ENCODE measurements at regions not wholly inside any gene's neighbourhood (a gene's known extent, or its start where the extent isn't known, plus 50 kb on each side); places are given as distances from the start of the nearest gene placed in this dataset.

- Histone ChIP-seq H3K9ac (ENCODE audit: low read depth in 1 of 2, low read length in 2 of 2) (no peak overlapping the region), H3K27me3 (ENCODE audit: control insufficient read depth in 4 of 4, insufficient read depth in 4 of 4, low read length in 3 of 4) (no peaks in the 10 kb centered on the region), H3K9me3 (ENCODE audit: control insufficient read depth in 4 of 4, low read length in 3 of 4) (no peaks in the 10 kb centered on the region), H3K27ac (ENCODE audit: low read depth in 1 of 2, low read length in 2 of 2) (no peak overlapping the region), H3K4me1 (ENCODE audit: control insufficient read depth in 4 of 4, insufficient read depth in 4 of 4, low read length in 3 of 4) (no peaks in the 10 kb centered on the region), H3K4me3 (ENCODE audit: low read depth in 1 of 3, low read length in 3 of 3) (no peak overlapping the region), H3K36me3 (ENCODE audit: control insufficient read depth in 4 of 4, insufficient read depth in 3 of 4, low read depth in 1 of 4, low read length in 3 of 4) (no peaks in the 10 kb centered on the region)
- TF ChIP-seq FOXA1 (IDR thresholded peaks at IDR 0.05) (no peak), RXRA (IDR thresholded peaks at IDR 0.05) (no peak), CTCF (IDR thresholded peaks at IDR 0.05; ENCODE audit: low read depth, low read length, missing input control) (no peak)
- 71% methylated on average over 2 of the region's 2 CpGs for WGBS
- no peak for DNase-seq (ENCODE audit: low spot score)
Measured at GRCh38 chr7:81296726-81297125, 377.9 kb upstream of the SEMA3C start.

GRCh38 chr7:81294897-81295515 is 376.2 kb upstream of the SEMA3C start:
- WGBS = 92% methylated on average over 12 of the region's 12 CpGs
- DNase-seq (ENCODE audit: low spot score) = no peak
- Histone ChIP-seq H3K4me1 (ENCODE audit: control insufficient read depth in 4 of 4, insufficient read depth in 4 of 4, low read length in 3 of 4) (no peaks in the 10 kb centered on the region), H3K36me3 (ENCODE audit: control insufficient read depth in 4 of 4, insufficient read depth in 3 of 4, low read depth in 1 of 4, low read length in 3 of 4) (no peaks in the 10 kb centered on the region), H3K27ac (ENCODE audit: low read depth in 1 of 2, low read length in 2 of 2) (no peak overlapping the region), H3K27me3 (ENCODE audit: control insufficient read depth in 4 of 4, insufficient read depth in 4 of 4, low read length in 3 of 4) (no peaks in the 10 kb centered on the region), H3K4me3 (ENCODE audit: low read depth in 1 of 3, low read length in 3 of 3) (no peak overlapping the region), H3K9ac (ENCODE audit: low read depth in 1 of 2, low read length in 2 of 2) (no peak overlapping the region), H3K9me3 (ENCODE audit: control insufficient read depth in 4 of 4, low read length in 3 of 4) (no peaks in the 10 kb centered on the region)
- no peak for TF ChIP-seq NR2F2 (IDR thresholded peaks at IDR 0.05)
- no peak for TF ChIP-seq RXRA (IDR thresholded peaks at IDR 0.05)
- TF ChIP-seq TAF1 (conservative IDR thresholded peaks at IDR 0.05) = no peak
- TF ChIP-seq FOXA2 (IDR thresholded peaks at IDR 0.05) = no peak
- TF ChIP-seq MAX (IDR thresholded peaks at IDR 0.05) = no peak
- no peak for TF ChIP-seq ATF3 (IDR thresholded peaks at IDR 0.05)
- no peak for TF ChIP-seq EGR1 (IDR thresholded peaks at IDR 0.05; ENCODE audit: low read depth in 2 of 2)
- TF ChIP-seq SP1 (IDR thresholded peaks at IDR 0.05) = no peak
- TF ChIP-seq RAD21 (IDR thresholded peaks at IDR 0.05) = no peak
- no peak for TF ChIP-seq HNF4A (conservative IDR thresholded peaks at IDR 0.05)

GRCh38 chr7:81293806-81294205 is 375.0 kb upstream of the SEMA3C start:
- Histone ChIP-seq H3K27ac (ENCODE audit: low read depth in 1 of 2, low read length in 2 of 2) (no peak overlapping the region), H3K27me3 (ENCODE audit: control insufficient read depth in 4 of 4, insufficient read depth in 4 of 4, low read length in 3 of 4) (no peaks in the 10 kb centered on the region), H3K9me3 (ENCODE audit: control insufficient read depth in 4 of 4, low read length in 3 of 4) (no peaks in the 10 kb centered on the region), H3K9ac (ENCODE audit: low read depth in 1 of 2, low read length in 2 of 2) (no peak overlapping the region), H3K36me3 (ENCODE audit: control insufficient read depth in 4 of 4, insufficient read depth in 3 of 4, low read depth in 1 of 4, low read length in 3 of 4) (no peaks in the 10 kb centered on the region), H3K4me3 (ENCODE audit: low read depth in 1 of 3, low read length in 3 of 3) (no peak overlapping the region), H3K4me1 (ENCODE audit: control insufficient read depth in 4 of 4, insufficient read depth in 4 of 4, low read length in 3 of 4) (no peaks in the 10 kb centered on the region)
- 78% methylated on average over 1 of the region's 1 CpG for WGBS
- no peak for DNase-seq (ENCODE audit: low spot score)
- TF ChIP-seq FOXA2 (IDR thresholded peaks at IDR 0.05) (no peak), ZBTB33 (IDR thresholded peaks at IDR 0.05) (no peak), JUND (IDR thresholded peaks at IDR 0.05) (no peak), HNF4A (conservative IDR thresholded peaks at IDR 0.05) (no peak), FOXA1 (IDR thresholded peaks at IDR 0.05) (no peak), RAD21 (IDR thresholded peaks at IDR 0.05) (no peak), SP1 (IDR thresholded peaks at IDR 0.05) (no peak), NR2F2 (IDR thresholded peaks at IDR 0.05) (no peak), TAF1 (conservative IDR thresholded peaks at IDR 0.05) (no peak), ATF3 (IDR thresholded peaks at IDR 0.05) (no peak), YY1 (IDR thresholded peaks at IDR 0.05) (no peak), GABPA (IDR thresholded peaks at IDR 0.05 in 1 of 2, conservative IDR thresholded peaks at IDR 0.05 in 1 of 2) (no peak), MAX (IDR thresholded peaks at IDR 0.05) (no peak), CTCF (IDR thresholded peaks at IDR 0.05; ENCODE audit: low read depth, low read length, missing input control) (no peak)
